RWPE1 (cell line): ENCODE measurements at regions not wholly inside any gene's neighbourhood (a gene's known extent, or its start where the extent isn't known, plus 50 kb on each side); places are given as distances from the start of the nearest gene placed in this dataset.

ENCODE experiments used
- CTCF ChIA-PET: fragments of 350-600 bp; sonication (Branson Sonifier 250); formaldehyde crosslinking; extraction: SDS; loops from one replicate; lab custom pipeline; 2021; lab: Yijun Ruan, JAX
- POLR2A ChIA-PET: fragments of 400-600 bp; formaldehyde crosslinking; extraction: SDS; loops from one replicate; lab custom pipeline; 2020; ENCODE audit warnings: antibody characterized with exemption; ENCODE audit not compliant: low non-redundant PET; lab: Yijun Ruan, JAX
- DNase-seq: peaks from one replicate; pipeline ENCODE4 v3.0.0; 2012; ENCODE audit warnings: low spot score
- H3K27ac ChIP-seq: fragments of 450-650 bp; 2 replicates; pipeline ENCODE4 v1.5.1; 2017
- TF ChIP-seq, protein P1 (sequence below): fragments of 450-650 bp; conservative IDR thresholded peaks from 2 replicates; pipeline ENCODE4 v1.5.1; 2017; ENCODE audit warnings: low read depth, mild to moderate bottlenecking

DNA sequence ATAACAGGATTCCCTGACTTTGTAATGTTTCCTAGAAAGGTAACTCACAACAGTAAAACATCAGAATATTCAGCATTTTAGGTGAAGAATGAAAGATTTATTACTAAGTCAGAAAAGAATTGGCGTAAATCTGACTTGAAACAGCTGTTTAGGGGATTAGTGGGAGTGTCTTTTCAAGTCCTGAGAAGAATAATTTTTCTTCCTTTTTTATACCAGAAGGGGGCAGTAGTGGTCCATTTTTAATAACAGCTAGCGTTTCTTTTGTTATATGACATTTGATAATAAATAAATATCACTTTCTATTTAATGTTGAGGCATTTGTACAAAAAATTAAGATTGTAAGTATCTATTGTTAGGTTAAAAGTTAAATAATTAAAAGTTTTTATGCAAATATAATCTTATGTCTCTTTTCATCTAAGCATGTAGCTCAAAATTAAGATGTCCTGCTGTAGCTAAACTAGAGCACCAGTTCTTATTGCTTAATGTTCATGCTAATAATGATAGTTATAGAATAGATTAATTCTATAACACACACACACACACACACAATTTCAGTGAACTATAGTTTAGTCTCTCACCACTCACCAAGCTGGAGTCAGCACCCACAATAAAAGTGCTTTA lies 258.7 kb upstream of the ARRDC3 start:
- CTCF ChIA-PET = interaction anchor here (0.6 to 2.4 kb wide), 13 partner anchors 9 to 845 kb away, joined by 3 to 7 read pairs (median 4); no protein-coding TSS in a partner anchor
- TF ChIP-seq, protein P1, sequence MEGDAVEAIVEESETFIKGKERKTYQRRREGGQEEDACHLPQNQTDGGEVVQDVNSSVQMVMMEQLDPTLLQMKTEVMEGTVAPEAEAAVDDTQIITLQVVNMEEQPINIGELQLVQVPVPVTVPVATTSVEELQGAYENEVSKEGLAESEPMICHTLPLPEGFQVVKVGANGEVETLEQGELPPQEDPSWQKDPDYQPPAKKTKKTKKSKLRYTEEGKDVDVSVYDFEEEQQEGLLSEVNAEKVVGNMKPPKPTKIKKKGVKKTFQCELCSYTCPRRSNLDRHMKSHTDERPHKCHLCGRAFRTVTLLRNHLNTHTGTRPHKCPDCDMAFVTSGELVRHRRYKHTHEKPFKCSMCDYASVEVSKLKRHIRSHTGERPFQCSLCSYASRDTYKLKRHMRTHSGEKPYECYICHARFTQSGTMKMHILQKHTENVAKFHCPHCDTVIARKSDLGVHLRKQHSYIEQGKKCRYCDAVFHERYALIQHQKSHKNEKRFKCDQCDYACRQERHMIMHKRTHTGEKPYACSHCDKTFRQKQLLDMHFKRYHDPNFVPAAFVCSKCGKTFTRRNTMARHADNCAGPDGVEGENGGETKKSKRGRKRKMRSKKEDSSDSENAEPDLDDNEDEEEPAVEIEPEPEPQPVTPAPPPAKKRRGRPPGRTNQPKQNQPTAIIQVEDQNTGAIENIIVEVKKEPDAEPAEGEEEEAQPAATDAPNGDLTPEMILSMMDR = peak; percentile 75
- POLR2A ChIA-PET = no interaction called here
- DNase-seq = peak; percentile 23
- H3K27ac ChIP-seq = no peak overlapping the region

DNA sequence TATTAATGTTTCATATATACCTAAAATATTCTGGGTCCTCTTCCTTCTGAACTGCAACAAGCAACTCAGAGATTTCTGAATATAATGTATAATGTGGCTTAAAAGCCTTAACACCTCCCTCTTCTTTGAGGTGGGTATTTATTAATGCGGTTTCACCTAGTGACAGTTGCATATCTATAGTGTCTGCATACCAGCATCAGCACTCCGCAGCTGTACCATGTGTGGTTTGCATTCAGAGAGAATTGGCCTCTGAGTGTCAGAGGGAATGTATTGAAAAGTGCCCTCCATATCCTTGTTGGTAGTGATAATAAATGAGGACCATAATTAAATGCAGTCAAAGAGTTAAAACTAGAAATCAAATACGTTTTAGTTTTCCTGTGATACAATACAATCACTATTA lies 256.6 kb upstream of the ARRDC3 start:
- no peak for DNase-seq
- CTCF ChIA-PET = no interaction called here

DNA sequence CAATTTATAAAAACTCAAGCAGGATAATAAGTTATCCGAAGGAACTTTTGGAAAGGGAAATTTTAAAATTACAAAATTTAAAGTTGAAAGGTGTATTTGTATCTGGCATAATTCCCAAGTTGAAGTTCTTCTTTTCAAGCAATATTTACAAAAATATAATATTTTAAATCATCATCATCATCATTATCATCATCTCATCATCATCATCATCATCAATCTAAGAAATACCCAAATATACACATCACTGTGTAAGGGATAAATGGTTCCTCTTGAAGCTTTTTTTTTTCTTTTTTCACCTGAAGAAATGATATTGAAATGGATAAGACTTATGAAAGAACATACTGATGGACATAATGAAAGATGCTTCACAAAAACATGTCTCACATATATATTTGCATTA lies 254.9 kb upstream of the ARRDC3 start:
- no peak for DNase-seq
- TF ChIP-seq, protein P1 = no peak
- H3K27ac ChIP-seq = no peak overlapping the region
- POLR2A ChIA-PET = no interaction called here
- CTCF ChIA-PET = no interaction called here

More for the DNA sequence above, 256.6 kb upstream of the ARRDC3 start:
- TF ChIP-seq, protein P1 = no peak
- POLR2A ChIA-PET = no interaction called here
- no peak overlapping the region for H3K27ac ChIP-seq

DNA sequence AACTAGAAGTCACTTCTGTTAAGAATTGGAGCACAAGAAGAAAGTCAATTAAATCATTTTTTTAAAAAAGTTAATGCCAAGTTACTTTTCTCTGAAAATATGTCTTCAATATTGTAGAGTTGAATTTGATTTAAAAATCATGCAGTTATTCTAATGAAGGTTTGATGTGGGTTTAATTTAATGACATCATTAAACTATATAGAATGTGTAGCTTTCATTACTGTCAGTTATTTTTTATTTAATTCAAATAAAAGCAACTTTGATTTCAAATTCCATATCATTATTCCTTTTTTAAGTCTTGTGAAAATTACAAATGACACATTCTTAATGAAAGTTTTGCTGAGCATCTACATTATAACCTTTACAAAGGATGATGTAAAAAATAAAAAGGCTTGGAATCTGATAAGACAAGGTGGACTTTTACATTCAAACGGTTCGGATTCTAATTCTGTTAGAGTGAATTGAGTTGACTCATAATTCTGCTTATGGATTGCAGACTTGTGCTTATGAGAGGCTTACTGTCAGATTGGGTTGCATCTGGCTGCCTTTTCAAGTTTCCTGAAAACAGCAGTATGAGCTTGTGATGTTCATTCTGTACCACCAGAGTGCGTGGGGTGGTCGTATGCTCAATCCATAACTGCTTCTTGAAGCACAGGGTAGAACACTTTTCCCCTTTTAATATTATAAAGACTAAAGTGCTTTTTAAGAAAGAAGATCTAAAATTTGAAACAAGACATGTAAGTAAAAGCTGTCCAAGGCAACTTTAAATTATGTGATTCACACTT lies 253.0 kb upstream of the ARRDC3 start:
- ChIA-PET POLR2A (no interaction called here), CTCF (no interaction called here)
- TF ChIP-seq, protein P1 = no peak
- no peak for DNase-seq
- H3K27ac ChIP-seq = no peak overlapping the region

DNA sequence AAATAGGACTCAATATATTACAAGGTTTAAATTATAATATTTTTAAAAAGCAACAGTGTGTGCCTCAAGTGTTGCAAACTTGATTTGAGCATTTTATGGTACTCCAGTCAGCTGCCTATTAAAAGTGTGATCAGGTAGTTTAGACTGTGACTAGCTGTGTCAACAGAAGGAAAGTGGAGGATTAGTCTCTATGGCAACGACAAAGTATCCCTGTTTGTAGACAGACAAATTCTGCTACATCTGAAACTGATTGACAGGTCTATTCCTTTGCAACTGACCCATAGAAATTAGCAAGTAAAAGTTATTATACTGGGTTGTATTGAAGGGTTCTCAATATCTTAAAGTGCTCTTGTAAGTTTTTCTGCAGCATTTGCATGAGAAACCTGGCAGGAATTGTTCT lies 249.8 kb upstream of the ARRDC3 start:
- POLR2A ChIA-PET = no interaction called here
- no peak overlapping the region for H3K27ac ChIP-seq
- DNase-seq = no peak
- CTCF ChIA-PET = interaction anchor here (0.7 to 0.8 kb wide), 2 partner anchors 8 to 705 kb away, joined by 3 read pairs; no protein-coding TSS in a partner anchor
- TF ChIP-seq, protein P1 = no peak

DNA sequence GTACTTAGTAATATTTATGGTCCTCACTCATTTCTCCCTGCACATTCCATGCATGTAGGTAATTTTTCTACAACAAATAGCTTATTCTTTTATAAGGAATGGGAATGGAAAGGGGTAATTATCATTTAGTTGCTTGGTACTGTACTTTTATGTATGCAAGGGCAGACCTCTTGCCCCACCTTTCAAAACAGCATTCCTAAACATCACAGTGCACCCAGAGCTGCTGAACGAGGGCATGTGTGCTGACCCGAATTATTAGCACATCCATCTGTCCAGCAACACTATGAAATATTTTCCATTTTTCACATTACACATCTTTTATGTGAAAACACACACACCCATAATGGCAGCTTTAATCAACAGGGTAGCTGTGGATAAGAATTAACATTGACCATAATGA lies 228.6 kb upstream of the ARRDC3 start:
- DNase-seq = no peak
- TF ChIP-seq, protein P1 = no peak
- CTCF ChIA-PET = no interaction called here
- H3K27ac ChIP-seq = no peak overlapping the region
- POLR2A ChIA-PET = no interaction called here
